ENCODE measurements at regions not wholly inside any gene's neighbourhood (a gene's known extent, or its start where the extent isn't known, plus 50 kb on each side); places are given as distances from the start of the nearest gene placed in this dataset.
"Not testable (repeated sequence)": the region's sequence is repeated elsewhere in the genome, so short reads cannot be mapped to it uniquely, and the experiment has no call there.

DNA sequence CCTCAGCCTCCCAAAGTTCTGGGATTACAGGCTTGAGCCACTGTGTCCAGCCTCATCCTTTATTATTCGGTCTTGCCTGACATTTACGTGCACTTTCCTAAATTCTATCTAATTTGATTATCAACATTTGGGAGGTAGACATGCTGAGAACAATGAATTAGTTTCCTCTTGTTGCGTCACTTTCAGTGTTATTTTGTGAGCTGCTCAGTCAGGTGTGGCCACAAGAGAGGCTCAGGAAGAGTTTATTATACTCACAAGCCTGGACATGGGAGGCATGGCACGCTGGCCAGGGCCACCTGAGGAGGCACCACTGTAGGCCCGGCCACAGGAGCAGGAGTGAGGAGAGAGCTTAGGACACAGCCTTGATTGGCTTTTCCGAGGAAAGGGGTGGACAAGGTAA, 59.7 kb upstream of the RBFOX2 start:
- DNase-seq (ENCODE audit: low read depth) = no peak

DNA sequence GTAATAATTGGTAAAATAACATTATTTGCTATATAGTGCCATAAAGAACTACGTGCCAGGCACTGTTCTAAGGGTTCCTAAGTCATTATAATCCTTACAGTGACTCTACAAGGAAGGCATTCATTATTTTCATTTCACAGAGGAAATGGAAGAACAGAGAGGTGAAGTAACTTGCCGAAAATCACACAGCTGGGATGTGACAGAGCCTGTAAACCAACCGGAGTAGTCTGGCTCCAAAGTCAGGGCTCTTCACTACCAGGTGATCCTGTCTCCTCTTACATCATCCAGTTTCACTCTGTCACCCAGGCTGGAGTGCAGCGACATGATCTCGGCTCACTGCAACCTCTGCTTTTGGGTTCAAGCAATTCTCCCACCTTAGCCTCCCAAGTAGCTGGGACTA, 59.2 kb upstream of the RBFOX2 start:
- DNase-seq (ENCODE audit: low read depth) = no peak

DNA sequence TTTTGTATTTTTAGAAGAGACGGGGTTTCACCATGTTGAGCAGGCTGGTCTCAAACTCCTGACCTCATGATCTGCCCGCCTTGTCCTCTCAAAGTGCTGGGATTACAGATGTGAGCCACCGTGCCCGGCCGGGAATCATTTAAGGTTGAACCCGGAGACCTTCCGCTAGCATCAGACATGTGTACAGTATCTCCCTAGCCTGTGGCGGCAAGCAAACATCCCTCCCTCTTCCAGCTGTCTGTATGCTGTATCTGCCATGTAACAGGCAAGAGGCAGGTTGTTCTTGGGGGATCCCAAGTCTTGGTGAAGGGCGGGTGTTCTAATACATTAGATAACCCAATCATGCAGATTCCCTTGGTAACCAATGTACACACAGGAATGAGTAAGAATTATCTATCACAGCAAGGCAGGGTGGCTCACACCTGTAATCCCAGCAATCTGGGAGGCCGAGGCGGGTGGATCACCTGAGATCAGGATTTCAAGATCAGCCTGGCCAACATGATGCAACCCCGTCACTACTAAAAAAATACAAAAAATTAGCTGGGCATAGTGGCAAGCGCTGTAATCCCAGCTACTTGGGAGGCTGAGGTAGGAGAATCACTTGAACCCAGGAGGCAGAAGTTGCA, 58.1 kb upstream of the RBFOX2 start:
- no peak for DNase-seq (ENCODE audit: low read depth)

DNA sequence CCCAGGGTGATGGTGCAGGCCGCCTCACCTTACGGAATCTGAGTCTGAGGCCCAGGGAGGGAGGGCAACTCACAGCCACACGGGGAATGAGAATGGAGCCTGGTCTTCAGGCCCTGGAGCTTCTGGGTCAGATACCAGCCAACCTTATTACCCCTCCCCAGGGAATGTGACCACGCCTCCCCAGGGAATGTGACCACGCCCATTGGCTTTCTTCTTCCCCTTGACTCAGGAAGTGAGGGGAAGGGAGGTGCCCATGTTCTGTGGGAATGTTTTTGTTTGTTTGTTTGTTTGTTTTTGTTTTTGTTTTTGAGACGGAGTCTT, 57.5 kb upstream of the RBFOX2 start:
- no peak for DNase-seq (ENCODE audit: low read depth)

DNA sequence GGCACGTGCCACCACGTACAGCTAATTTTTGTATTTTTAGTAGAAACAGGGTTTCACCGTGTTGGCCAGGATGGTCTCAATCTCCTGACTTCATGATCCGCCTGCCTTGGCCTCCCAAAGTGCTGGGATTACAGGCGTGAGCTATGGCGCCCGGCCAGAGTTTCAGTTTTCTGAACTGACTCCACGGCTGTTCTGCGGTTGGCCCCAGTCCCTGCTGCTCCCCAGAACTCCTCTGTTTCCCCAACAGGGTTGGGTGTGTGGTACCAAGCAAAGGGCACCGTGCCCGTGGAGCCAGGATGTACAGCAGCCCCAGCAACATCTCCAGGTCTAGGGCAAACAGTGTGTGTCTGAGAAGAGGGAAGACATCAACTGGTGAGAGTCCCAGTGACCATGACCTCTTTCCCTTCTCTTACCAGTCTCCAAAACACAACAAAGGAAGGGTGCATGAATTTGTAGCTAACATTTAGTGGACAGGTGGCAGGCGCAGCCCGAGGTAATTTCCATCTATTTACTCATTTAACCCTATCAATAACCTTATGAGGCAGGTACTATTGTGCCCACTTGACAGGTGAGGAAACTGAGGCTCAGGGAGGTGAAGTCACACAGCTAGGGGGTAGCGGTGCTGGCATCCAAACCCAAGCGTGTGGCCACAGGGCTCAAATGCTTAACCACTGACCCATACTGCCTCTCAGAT, 57.0 kb upstream of the RBFOX2 start:
- DNase-seq (ENCODE audit: low read depth) = no peak

- DNase-seq (ENCODE audit: low read depth) = no peak
These were observed 56.1 kb upstream of the RBFOX2 start for GRCh38 chr22:36084717-36085116.

- DNase-seq (ENCODE audit: low read depth) = no peak
These were observed 54.4 kb upstream of the RBFOX2 start for GRCh38 chr22:36083056-36083455.

DNA sequence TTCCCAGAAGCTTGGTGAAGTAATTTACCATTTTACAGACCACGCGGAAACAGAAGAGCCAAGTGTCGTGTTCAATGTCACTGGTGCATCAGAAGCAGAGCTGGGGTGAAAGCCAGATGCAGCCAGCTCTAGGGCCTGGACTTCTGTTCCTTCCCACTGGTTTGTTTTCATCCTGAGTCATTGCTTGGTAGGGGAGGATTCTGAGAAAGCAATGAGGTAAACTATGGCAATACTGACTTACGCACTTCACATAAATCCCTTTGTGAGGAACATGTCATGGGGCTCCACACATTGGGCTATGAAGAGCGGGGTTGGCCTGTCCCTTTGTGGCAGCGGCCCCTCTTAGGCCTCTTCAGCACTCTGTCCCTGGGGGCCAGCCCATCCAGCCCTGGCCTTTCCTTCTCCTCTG, 52.4 kb upstream of the RBFOX2 start:
- DNase-seq (ENCODE audit: low read depth) = peak; percentile 51

- DNase-seq (ENCODE audit: low read depth) = not testable (repeated sequence)
These were observed 51.7 kb upstream of the RBFOX2 start for GRCh38 chr22:36080281-36080680.

DNA sequence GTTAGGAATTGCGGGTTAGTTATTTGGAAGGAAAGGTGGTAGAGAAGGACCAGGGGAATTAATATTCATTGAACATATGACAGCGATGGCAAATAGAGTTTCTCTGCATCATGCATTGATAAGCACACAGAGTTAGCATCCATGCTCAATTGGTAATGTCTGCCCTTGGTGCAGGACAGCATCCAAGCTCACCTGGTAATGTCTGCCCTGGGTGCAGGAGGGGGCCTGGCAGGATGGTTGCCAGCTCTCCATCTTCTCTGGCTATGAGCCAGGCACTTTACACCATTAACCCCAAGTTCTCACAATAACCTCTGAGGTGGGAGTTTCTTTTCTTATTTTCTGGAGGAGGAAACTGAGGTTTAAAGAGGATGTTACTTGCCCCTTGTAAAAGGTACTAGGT, 50.4 kb upstream of the RBFOX2 start:
- DNase-seq (ENCODE audit: low read depth) = no peak
